Colonic mucosa (tissue), 4 donors: ENCODE measurements at regions not wholly inside any gene's neighbourhood (a gene's known extent, or its start where the extent isn't known, plus 50 kb on each side); places are given as distances from the start of the nearest gene placed in this dataset.
"Not testable (repeated sequence)": the region's sequence is repeated elsewhere in the genome, so short reads cannot be mapped to it uniquely, and the experiment has no call there.

Experiments used
- DNase-seq: peaks from one replicate; pipeline ENCODE4 v3.0.0-alpha.2; 2020
- H3K27ac ChIP-seq: fragments of 200-600 bp; one replicate; pipeline ENCODE4 v1.8.0; 2021
- H3K27me3 ChIP-seq: fragments of 200-600 bp; one replicate; pipeline ENCODE4 v1.8.0; 2021
- H3K36me3 ChIP-seq: fragments of 200-600 bp; one replicate; pipeline ENCODE4 v1.8.0; 2021
- H3K4me1 ChIP-seq: fragments of 200-600 bp; one replicate; pipeline ENCODE4 v1.8.0; 2021; ENCODE audit warnings: mild to moderate bottlenecking
- H3K4me3 ChIP-seq: fragments of 200-600 bp; one replicate; pipeline ENCODE4 v1.8.0; 2021
- H3K9ac ChIP-seq, 2 donors: one replicate each; pipeline ENCODE4 v1.7.0; 2013; ENCODE audit warnings: control low read depth in 2 of 2, low read depth in 2 of 2, low read length in 2 of 2
- H3K9me3 ChIP-seq: fragments of 200-600 bp; one replicate; pipeline ENCODE4 v1.8.0; 2021
- CTCF ChIP-seq: fragments of 200-600 bp; IDR thresholded peaks from one replicate; pipeline ENCODE4 v1.8.0; 2022; ENCODE audit warnings: antibody characterized with exemption, mild to moderate bottlenecking
- intact Hi-C: fragments of 100-400 bp; cut with DNase I; formaldehyde crosslinking; loops from one replicate; pipeline ENCODE4 v1.14.1; 2022
- donor health status: healthy.
- donor health status: DM: no; HTN: no; CAD: no.
- donor health status: DM: no; HTN: no; CAD: no.

GRCh38 chr6:870096-870495 is 177.2 kb upstream of the EXOC2 start:
- Histone ChIP-seq H3K27me3 (no peaks in the 10 kb centered on the region), H3K4me3 (no peak overlapping the region), H3K27ac (no peak overlapping the region), H3K9ac (no peak overlapping the region), H3K4me1 (no peaks in the 10 kb centered on the region), H3K36me3 (no peaks in the 10 kb centered on the region), H3K9me3 (no peaks in the 10 kb centered on the region)
- TF ChIP-seq CTCF: no peak
- no peak for DNase-seq
- intact Hi-C loops: no loop called here

- TF ChIP-seq CTCF: no peak
- no peak overlapping the region for H3K4me3 ChIP-seq
- H3K27me3 ChIP-seq: no peaks in the 10 kb centered on the region
- intact Hi-C loops: no loop called here
- no peaks in the 10 kb centered on the region for H3K9me3 ChIP-seq
- no peak for DNase-seq
- H3K36me3 ChIP-seq: no peaks in the 10 kb centered on the region
- no peaks in the 10 kb centered on the region for H3K4me1 ChIP-seq
- H3K27ac ChIP-seq: no peak overlapping the region
- no peak overlapping the region for H3K9ac ChIP-seq
These were observed 175.3 kb upstream of the EXOC2 start for GRCh38 chr6:868201-868600.

GRCh38 chr6:867378-867777 is 174.4 kb upstream of the EXOC2 start:
- no peak for DNase-seq
- Histone ChIP-seq H3K9me3 (no peaks in the 10 kb centered on the region), H3K27ac (no peak overlapping the region), H3K27me3 (no peaks in the 10 kb centered on the region), H3K36me3 (no peaks in the 10 kb centered on the region), H3K9ac (no peak overlapping the region), H3K4me1 (no peaks in the 10 kb centered on the region), H3K4me3 (no peak overlapping the region)
- no peak for TF ChIP-seq CTCF
- intact Hi-C loops: no loop called here

GRCh38 chr6:866316-866715 is 173.4 kb upstream of the EXOC2 start:
- H3K9ac ChIP-seq: no peak overlapping the region
- DNase-seq: no peak
- no peaks in the 10 kb centered on the region for H3K27me3 ChIP-seq
- H3K27ac ChIP-seq: no peak overlapping the region
- no peaks in the 10 kb centered on the region for H3K4me1 ChIP-seq
- no peak for TF ChIP-seq CTCF
- no peak overlapping the region for H3K4me3 ChIP-seq
- intact Hi-C loops: no loop called here
- H3K9me3 ChIP-seq: no peaks in the 10 kb centered on the region
- no peaks in the 10 kb centered on the region for H3K36me3 ChIP-seq

GRCh38 chr6:865846-866245 is 172.9 kb upstream of the EXOC2 start:
- no peaks in the 10 kb centered on the region for H3K36me3 ChIP-seq
- H3K4me1 ChIP-seq: no peaks in the 10 kb centered on the region
- no peak overlapping the region for H3K4me3 ChIP-seq
- no peak for TF ChIP-seq CTCF
- H3K9me3 ChIP-seq: no peaks in the 10 kb centered on the region
- H3K9ac ChIP-seq: no peak overlapping the region
- no peaks in the 10 kb centered on the region for H3K27me3 ChIP-seq
- no peak for DNase-seq
- no peak overlapping the region for H3K27ac ChIP-seq
- intact Hi-C loops: no loop called here

- no peak for DNase-seq
- Histone ChIP-seq H3K4me3 (no peak overlapping the region), H3K27me3 (no peaks in the 10 kb centered on the region), H3K27ac (no peak overlapping the region), H3K36me3 (no peaks in the 10 kb centered on the region), H3K4me1 (no peaks in the 10 kb centered on the region), H3K9me3 (no peaks in the 10 kb centered on the region), H3K9ac (no peak overlapping the region)
- TF ChIP-seq CTCF: no peak
- intact Hi-C loops: no loop called here
These were observed 170.9 kb upstream of the EXOC2 start for GRCh38 chr6:863831-864230.

GRCh38 chr6:863127-863526 is 170.2 kb upstream of the EXOC2 start:
- H3K27ac ChIP-seq, H3K4me3 ChIP-seq, intact Hi-C loops, H3K9me3 ChIP-seq, H3K4me1 ChIP-seq, H3K9ac ChIP-seq, H3K36me3 ChIP-seq, DNase-seq, H3K27me3 ChIP-seq: not testable (repeated sequence)
